GM10248 (cell line): ENCODE measurements at regions not wholly inside any gene's neighbourhood (a gene's known extent, or its start where the extent isn't known, plus 50 kb on each side); places are given as distances from the start of the nearest gene placed in this dataset.

ENCODE experiments used
- CTCF ChIA-PET: fragments of 300-600 bp; sonication (Branson Sonifier 250); formaldehyde crosslinking; extraction: SDS; loops from one replicate; lab custom pipeline; 2021; ENCODE audit warnings: antibody characterized with exemption; lab: Yijun Ruan, JAX
- POLR2A ChIA-PET: fragments of 350-650 bp; sonication (Branson Sonifier 250); formaldehyde crosslinking; extraction: SDS; loops from one replicate; lab custom pipeline; 2020; ENCODE audit warnings: antibody characterized with exemption; lab: Yijun Ruan, JAX
- DNase-seq: peaks from one replicate; pipeline ENCODE4 v3.0.0; 2012; ENCODE audit errors: extremely low spot score
- TF ChIP-seq, protein P1 (sequence below): IDR thresholded peaks from 2 replicates; pipeline ENCODE4 v1.5.1; 2012; ENCODE audit warnings: mild to moderate bottlenecking, low read depth; ENCODE audit errors: extremely low read depth, missing control alignments, control extremely low read depth

- TF ChIP-seq, protein P1, sequence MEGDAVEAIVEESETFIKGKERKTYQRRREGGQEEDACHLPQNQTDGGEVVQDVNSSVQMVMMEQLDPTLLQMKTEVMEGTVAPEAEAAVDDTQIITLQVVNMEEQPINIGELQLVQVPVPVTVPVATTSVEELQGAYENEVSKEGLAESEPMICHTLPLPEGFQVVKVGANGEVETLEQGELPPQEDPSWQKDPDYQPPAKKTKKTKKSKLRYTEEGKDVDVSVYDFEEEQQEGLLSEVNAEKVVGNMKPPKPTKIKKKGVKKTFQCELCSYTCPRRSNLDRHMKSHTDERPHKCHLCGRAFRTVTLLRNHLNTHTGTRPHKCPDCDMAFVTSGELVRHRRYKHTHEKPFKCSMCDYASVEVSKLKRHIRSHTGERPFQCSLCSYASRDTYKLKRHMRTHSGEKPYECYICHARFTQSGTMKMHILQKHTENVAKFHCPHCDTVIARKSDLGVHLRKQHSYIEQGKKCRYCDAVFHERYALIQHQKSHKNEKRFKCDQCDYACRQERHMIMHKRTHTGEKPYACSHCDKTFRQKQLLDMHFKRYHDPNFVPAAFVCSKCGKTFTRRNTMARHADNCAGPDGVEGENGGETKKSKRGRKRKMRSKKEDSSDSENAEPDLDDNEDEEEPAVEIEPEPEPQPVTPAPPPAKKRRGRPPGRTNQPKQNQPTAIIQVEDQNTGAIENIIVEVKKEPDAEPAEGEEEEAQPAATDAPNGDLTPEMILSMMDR, result no peak
- POLR2A ChIA-PET, result interaction anchor here (0.6 kb wide), 1 partner anchor 90 kb away, joined by 3 read pairs; no protein-coding TSS in a partner anchor
- DNase-seq, result no peak
- CTCF ChIA-PET, result no interaction called here
Observed at GRCh38 chr21:35149698-35150097, 100.6 kb upstream of the RUNX1 start.

- TF ChIP-seq, protein P1, result no peak
- POLR2A ChIA-PET, result no interaction called here
- no peak for DNase-seq
- CTCF ChIA-PET, result no interaction called here
Observed at GRCh38 chr21:35147439-35147838, 98.3 kb upstream of the RUNX1 start.

GRCh38 chr21:35145626-35146233 lies 96.6 kb upstream of the RUNX1 start:
- TF ChIP-seq, protein P1, result no peak
- POLR2A ChIA-PET, result no interaction called here
- CTCF ChIA-PET, result interaction anchor here (1.0 to 1.5 kb wide), 2 partner anchors 8 to 24 kb away, joined by 3 read pairs; no protein-coding TSS in a partner anchor
- DNase-seq, result no peak

DNA sequence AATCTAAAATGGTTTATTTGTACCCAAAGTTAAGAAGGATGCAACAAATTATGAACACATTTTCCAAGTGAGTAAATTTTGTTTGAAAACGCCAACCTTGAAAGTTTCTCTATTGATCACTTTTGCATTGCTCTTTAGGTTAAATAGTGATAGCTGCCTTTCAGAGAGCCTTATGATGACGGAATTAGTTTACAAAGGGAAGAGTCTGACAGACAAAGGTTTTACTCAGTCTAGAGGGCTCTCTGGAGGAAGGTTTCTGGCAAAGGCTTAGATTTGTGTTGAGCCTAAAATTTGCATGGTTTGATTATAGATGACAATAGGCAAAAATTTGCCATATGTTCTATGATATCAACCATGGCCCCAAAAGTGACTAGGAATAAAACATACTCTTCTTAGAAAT lies 95.9 kb upstream of the RUNX1 start:
- TF ChIP-seq, protein P1, result no peak
- ChIA-PET CTCF (no interaction called here), POLR2A (no interaction called here)
- DNase-seq, result no peak

- DNase-seq, result no peak
- ChIA-PET CTCF (interaction anchor here (1.6 kb wide), 1 partner anchor 12 kb away, joined by 3 read pairs; no protein-coding TSS in a partner anchor), POLR2A (no interaction called here)
- TF ChIP-seq, protein P1, result no peak
Observed at GRCh38 chr21:35142036-35142815, 93.1 kb upstream of the RUNX1 start.

GRCh38 chr21:35139382-35139715 lies 90.2 kb upstream of the RUNX1 start:
- peak; percentile 24 for DNase-seq
- ChIA-PET POLR2A (no interaction called here), CTCF (interaction anchor here (1.5 to 1.6 kb wide), 2 partner anchors 23 to 65 kb away, joined by 3 to 4 read pairs; no protein-coding TSS in a partner anchor)
- TF ChIP-seq, protein P1, result no peak
